Vagina (tissue), 2 donors: ENCODE measurements at regions not wholly inside any gene's neighbourhood (a gene's known extent, or its start where the extent isn't known, plus 50 kb on each side); places are given as distances from the start of the nearest gene placed in this dataset.

Experiments used
- POLR2A ChIP-seq, 2 donors: fragments of 450-650 bp; IDR thresholded peaks; one replicate each; pipeline ENCODE4 v1.6.1; 2017; ENCODE audit warnings: antibody characterized with exemption in 2 of 2, mild to moderate bottlenecking in 2 of 2, moderate library complexity in 2 of 2
- POLR2AphosphoS5 ChIP-seq, 2 donors: sonication (generic); formaldehyde crosslinking; IDR thresholded peaks; one replicate each; pipeline ENCODE4 v1.9.0; 2017; ENCODE audit warnings: antibody characterized with exemption in 2 of 2, mild to moderate bottlenecking in 2 of 2, low read depth in 1 of 2; ENCODE audit not compliant: insufficient read depth in 1 of 2
- TF ChIP-seq, protein P1 (sequence below), 3 experiments: fragments of 450-650 bp in 2 of 3; fragments of 200-600 bp in 1 of 3; sonication (generic) in 1 of 3; IDR thresholded peaks; one replicate each; pipeline ENCODE4 v1.5.1; 2017 to 2019; ENCODE audit warnings: antibody characterized with exemption in 3 of 3, mild to moderate bottlenecking in 2 of 3, moderate library complexity in 2 of 3

DNA sequence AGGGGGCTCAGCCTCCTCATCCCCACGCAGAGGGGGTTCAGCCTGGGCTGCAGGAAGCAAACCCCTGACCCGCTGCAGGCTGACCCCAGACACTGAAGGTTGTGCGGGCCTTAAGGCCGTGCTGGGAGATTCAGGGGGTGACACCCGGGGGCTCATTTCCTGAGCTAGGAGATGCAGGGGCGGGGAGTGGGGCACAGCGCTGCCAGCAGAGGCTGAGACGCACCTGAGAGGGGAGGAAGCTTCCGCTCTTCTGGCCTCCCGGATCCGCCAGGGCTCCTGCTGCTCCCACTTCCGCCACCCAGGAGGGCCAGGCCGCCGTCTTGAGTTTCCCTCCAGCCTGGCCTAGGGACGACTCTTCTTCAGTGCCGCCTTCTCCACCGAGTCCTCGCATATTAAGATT lies 173.2 kb upstream of the FOXF1 start:
- TF ChIP-seq, protein P1, sequence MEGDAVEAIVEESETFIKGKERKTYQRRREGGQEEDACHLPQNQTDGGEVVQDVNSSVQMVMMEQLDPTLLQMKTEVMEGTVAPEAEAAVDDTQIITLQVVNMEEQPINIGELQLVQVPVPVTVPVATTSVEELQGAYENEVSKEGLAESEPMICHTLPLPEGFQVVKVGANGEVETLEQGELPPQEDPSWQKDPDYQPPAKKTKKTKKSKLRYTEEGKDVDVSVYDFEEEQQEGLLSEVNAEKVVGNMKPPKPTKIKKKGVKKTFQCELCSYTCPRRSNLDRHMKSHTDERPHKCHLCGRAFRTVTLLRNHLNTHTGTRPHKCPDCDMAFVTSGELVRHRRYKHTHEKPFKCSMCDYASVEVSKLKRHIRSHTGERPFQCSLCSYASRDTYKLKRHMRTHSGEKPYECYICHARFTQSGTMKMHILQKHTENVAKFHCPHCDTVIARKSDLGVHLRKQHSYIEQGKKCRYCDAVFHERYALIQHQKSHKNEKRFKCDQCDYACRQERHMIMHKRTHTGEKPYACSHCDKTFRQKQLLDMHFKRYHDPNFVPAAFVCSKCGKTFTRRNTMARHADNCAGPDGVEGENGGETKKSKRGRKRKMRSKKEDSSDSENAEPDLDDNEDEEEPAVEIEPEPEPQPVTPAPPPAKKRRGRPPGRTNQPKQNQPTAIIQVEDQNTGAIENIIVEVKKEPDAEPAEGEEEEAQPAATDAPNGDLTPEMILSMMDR (IDR thresholded peaks at IDR 0.05) = no peak
- TF ChIP-seq POLR2A (IDR thresholded peaks at IDR 0.05) (no peak), POLR2AphosphoS5 (IDR thresholded peaks at IDR 0.05; ENCODE audit: insufficient read depth in 1 of 2, low read depth in 1 of 2) (no peak)
